CD14-positive monocyte (primary cell): ENCODE measurements at regions not wholly inside any gene's neighbourhood (a gene's known extent, or its start where the extent isn't known, plus 50 kb on each side); places are given as distances from the start of the nearest gene placed in this dataset.

Source experiments
- DNase-seq, 3 donors: peaks; one replicate each; pipeline ENCODE4 v3.0.0-alpha.2; 2011 to 2022
- H2AFZ ChIP-seq: 2 replicates; pipeline ENCODE4 v1.6.0; 2012; ENCODE audit warnings: mild to moderate bottlenecking, low read depth, low read length, inconsistent platforms; ENCODE audit not compliant: insufficient read depth, poor library complexity, severe bottlenecking
- H3K27ac ChIP-seq, 2 donors: 1 replicate in 1 of 2; 2 replicates in 1 of 2; pipeline ENCODE4 v1.5.1; 2012 to 2013; ENCODE audit warnings: low read length in 2 of 2, control low read depth in 1 of 2, inconsistent platforms in 1 of 2, low read depth in 1 of 2, mild to moderate bottlenecking in 1 of 2
- H3K27me3 ChIP-seq, 2 donors: one replicate each; pipeline versions ENCODE4 v1.6.0 to v1.6.1; 2011 to 2013; ENCODE audit warnings: low read length in 2 of 2; ENCODE audit not compliant: control insufficient read depth in 2 of 2, insufficient read depth in 2 of 2
- H3K36me3 ChIP-seq, 2 donors: replicated peaks in 1 of 2; 1 replicate in 1 of 2; 2 replicates in 1 of 2; pipeline versions ENCODE4 v1.5.1 to v1.6.1; 2012 to 2013; ENCODE audit warnings: low read length in 2 of 2, control low read depth in 1 of 2, inconsistent platforms in 1 of 2, mild to moderate bottlenecking in 1 of 2; ENCODE audit not compliant: insufficient read depth in 2 of 2, control insufficient read depth in 1 of 2
- H3K4me1 ChIP-seq, 2 donors: 1 replicate in 1 of 2; 2 replicates in 1 of 2; pipeline versions ENCODE4 v1.5.1 to v1.6.1; 2012 to 2013; ENCODE audit warnings: low read length in 2 of 2, control low read depth in 1 of 2, inconsistent platforms in 1 of 2, mild to moderate bottlenecking in 1 of 2, moderate library complexity in 1 of 2; ENCODE audit not compliant: insufficient read depth in 2 of 2, control insufficient read depth in 1 of 2
- H3K4me2 ChIP-seq: replicated peaks from 2 replicates; pipeline ENCODE3; 2012; ENCODE audit warnings: low read length, moderate library complexity, mild to moderate bottlenecking; ENCODE audit not compliant: poor library complexity, severe bottlenecking; ENCODE audit errors: extremely low read depth
- H3K4me3 ChIP-seq, 3 experiments: fragments of 200-600 bp in 1 of 3; sonication (generic) in 1 of 3; replicated peaks in 1 of 3; 1 replicate in 2 of 3; 2 replicates in 1 of 3; pipeline ENCODE4 v1.5.1; 2011 to 2013; ENCODE audit warnings: low read length in 3 of 3, mild to moderate bottlenecking in 3 of 3, control low read depth in 2 of 3, low read depth in 2 of 3, inconsistent platforms in 1 of 3, moderate library complexity in 1 of 3
- H3K79me2 ChIP-seq: 2 replicates; pipeline ENCODE4 v1.6.0; 2012; ENCODE audit warnings: mild to moderate bottlenecking, control low read depth, inconsistent platforms, low read length, moderate library complexity; ENCODE audit not compliant: insufficient read depth
- H3K9ac ChIP-seq: 2 replicates; pipeline ENCODE4 v1.6.0; 2017; ENCODE audit warnings: low read length, mild to moderate bottlenecking; ENCODE audit not compliant: insufficient read depth, poor library complexity, severe bottlenecking
- H3K9me3 ChIP-seq, 2 donors: replicated peaks in 1 of 2; 1 replicate in 1 of 2; 2 replicates in 1 of 2; pipeline versions ENCODE4 v1.5.1 to v1.6.1; 2012 to 2013; ENCODE audit warnings: low read length in 2 of 2, control low read depth in 1 of 2; ENCODE audit not compliant: control insufficient read depth in 1 of 2, insufficient read depth in 1 of 2
- H4K20me1 ChIP-seq: 2 replicates; pipeline ENCODE4 v1.6.0; 2012; ENCODE audit warnings: mild to moderate bottlenecking, low read length, control low read depth, moderate library complexity; ENCODE audit not compliant: insufficient read depth
- H3K27ac Mint-ChIP-seq, 7 donors: one replicate each; pipeline ENCODE4 v1.8.0; 2020; ENCODE audit warnings: mild to moderate bottlenecking in 7 of 7, mixed read lengths in 7 of 7, moderate library complexity in 6 of 7, inconsistent platforms in 2 of 7
- H3K27me3 Mint-ChIP-seq, 3 donors: one replicate each; pipeline ENCODE4 v1.8.0; 2021 to 2022; ENCODE audit warnings: low read depth in 3 of 3, mild to moderate bottlenecking in 3 of 3, mixed read lengths in 3 of 3, moderate library complexity in 3 of 3, inconsistent platforms in 1 of 3
- H3K36me3 Mint-ChIP-seq, 2 donors: one replicate each; pipeline ENCODE4 v1.8.0; 2020; ENCODE audit warnings: mixed read lengths in 2 of 2, inconsistent platforms in 1 of 2, mild to moderate bottlenecking in 1 of 2
- H3K4me1 Mint-ChIP-seq: one replicate; pipeline ENCODE4 v1.8.0; 2020; ENCODE audit warnings: mild to moderate bottlenecking, mixed read lengths
- H3K4me3 Mint-ChIP-seq, 2 donors: one replicate each; pipeline ENCODE4 v1.8.0; 2020; ENCODE audit warnings: mild to moderate bottlenecking in 2 of 2, mixed read lengths in 2 of 2, moderate library complexity in 1 of 2
- H3K9me3 Mint-ChIP-seq, 7 donors: one replicate each; pipeline ENCODE4 v1.8.0; 2020 to 2022; ENCODE audit warnings: mixed read lengths in 7 of 7, mild to moderate bottlenecking in 6 of 7, moderate library complexity in 6 of 7, inconsistent platforms in 2 of 7
- WGBS: methylation state at CpG from one replicate; pipeline ENCODE4 v1.1.5; 2013; ENCODE audit warnings: missing lambda C conversion rate; ENCODE audit not compliant: insufficient coverage; 5-methylcytosine and 5-hydroxymethylcytosine counted together
- intact Hi-C, 2 donors: fragments of 100-400 bp; cut with micrococcal nuclease; formaldehyde crosslinking; loops; one replicate each; pipeline versions ENCODE4 v1.15.0 to v1.15.1; 2023
- TF ChIP-seq, protein P1 (sequence below): fragments of 200-600 bp; IDR thresholded peaks from one replicate; pipeline ENCODE4 v1.8.0; 2022; ENCODE audit warnings: antibody characterized with exemption, mild to moderate bottlenecking

DNA sequence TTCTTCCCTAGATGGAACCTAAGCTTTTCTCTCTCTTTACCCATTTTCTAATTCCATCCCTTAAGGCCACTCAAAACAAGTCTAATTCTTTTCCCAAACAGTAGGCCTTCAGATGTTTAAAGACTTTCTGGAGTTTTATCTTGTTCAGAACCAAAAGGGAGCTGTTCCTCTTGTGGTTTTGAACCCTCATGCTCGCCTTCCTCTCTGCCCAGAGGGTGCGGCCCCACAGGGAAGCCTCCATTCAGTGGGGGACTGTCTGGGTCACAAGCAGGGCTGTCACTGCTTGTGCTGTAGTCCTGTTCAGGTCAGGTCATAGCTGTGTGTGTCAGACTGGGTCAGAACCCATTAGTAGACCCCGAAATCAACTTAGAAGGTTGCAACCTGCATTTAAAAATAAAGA is 56.5 kb downstream of the TET3 start:
- Mint-ChIP-seq H3K27me3 (no peaks in the 10 kb centered on the region), H3K27ac (peak overlapping the region; percentile 79 to 91 (median 87)), H3K36me3 (peaks cover 16 to 21% of the 10 kb centered on the region in 2 donors), H3K4me3 (peak overlapping the region in 1 of 2 donors; percentile 43), H3K4me1 (peaks cover 70% of the 10 kb centered on the region), H3K9me3 (no peaks in the 10 kb centered on the region)
- WGBS: 0% methylated on average over 2 of the region's 3 CpGs
- H3K4me3 ChIP-seq: peak overlapping the region in 1 of 3 experiments; percentile 8
- H3K4me2 ChIP-seq: peak overlapping the region; percentile 29
- peaks cover 60 to 63% of the 10 kb centered on the region in 2 donors for H3K4me1 ChIP-seq
- H3K27me3 ChIP-seq: no peaks in the 10 kb centered on the region
- intact Hi-C loops: no loop called here
- H3K36me3 ChIP-seq: peaks cover under 1 to 22% of the 10 kb centered on the region in 2 donors
- peaks cover 99% of the 10 kb centered on the region for H4K20me1 ChIP-seq
- peak overlapping the region; percentile 52 to 79 for H3K27ac ChIP-seq
- H3K9ac ChIP-seq: no peak overlapping the region
- TF ChIP-seq, protein P1, sequence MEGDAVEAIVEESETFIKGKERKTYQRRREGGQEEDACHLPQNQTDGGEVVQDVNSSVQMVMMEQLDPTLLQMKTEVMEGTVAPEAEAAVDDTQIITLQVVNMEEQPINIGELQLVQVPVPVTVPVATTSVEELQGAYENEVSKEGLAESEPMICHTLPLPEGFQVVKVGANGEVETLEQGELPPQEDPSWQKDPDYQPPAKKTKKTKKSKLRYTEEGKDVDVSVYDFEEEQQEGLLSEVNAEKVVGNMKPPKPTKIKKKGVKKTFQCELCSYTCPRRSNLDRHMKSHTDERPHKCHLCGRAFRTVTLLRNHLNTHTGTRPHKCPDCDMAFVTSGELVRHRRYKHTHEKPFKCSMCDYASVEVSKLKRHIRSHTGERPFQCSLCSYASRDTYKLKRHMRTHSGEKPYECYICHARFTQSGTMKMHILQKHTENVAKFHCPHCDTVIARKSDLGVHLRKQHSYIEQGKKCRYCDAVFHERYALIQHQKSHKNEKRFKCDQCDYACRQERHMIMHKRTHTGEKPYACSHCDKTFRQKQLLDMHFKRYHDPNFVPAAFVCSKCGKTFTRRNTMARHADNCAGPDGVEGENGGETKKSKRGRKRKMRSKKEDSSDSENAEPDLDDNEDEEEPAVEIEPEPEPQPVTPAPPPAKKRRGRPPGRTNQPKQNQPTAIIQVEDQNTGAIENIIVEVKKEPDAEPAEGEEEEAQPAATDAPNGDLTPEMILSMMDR: no peak
- H3K9me3 ChIP-seq: no peaks in the 10 kb centered on the region
- peak; percentile 37 to 42 (median 41) for DNase-seq
- no peak overlapping the region for H2AFZ ChIP-seq
- H3K79me2 ChIP-seq: peaks cover 98% of the 10 kb centered on the region

DNA sequence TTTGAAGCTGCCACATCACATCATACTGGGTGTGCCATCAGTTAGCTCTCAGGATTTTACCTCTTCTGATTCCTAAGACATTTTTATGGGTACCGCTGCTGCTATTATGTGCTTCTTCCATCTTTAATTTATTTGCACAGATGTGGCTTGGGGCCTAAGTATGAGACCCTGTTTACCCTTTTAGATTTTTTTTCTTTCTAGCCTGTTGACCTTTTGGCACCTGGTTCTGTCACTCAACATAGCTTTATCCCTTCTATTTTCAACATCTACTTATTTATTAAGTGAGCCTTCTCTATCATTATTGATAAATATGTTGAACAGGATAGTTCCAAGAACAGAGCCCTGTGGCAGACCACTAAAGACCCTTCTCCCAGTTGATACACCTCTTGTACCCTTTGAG is 57.0 kb downstream of the TET3 start:
- Histone ChIP-seq H2AFZ (no peak overlapping the region), H4K20me1 (peaks cover 99% of the 10 kb centered on the region), H3K27me3 (no peaks in the 10 kb centered on the region), H3K27ac (peak overlapping the region in 1 of 2 donors; percentile 79), H3K4me2 (no peak overlapping the region), H3K9me3 (no peaks in the 10 kb centered on the region), H3K9ac (no peak overlapping the region), H3K4me1 (peaks cover 55 to 58% of the 10 kb centered on the region in 2 donors), H3K36me3 (peaks cover 6 to 27% of the 10 kb centered on the region in 2 donors), H3K79me2 (peaks cover 98% of the 10 kb centered on the region), H3K4me3 (no peak overlapping the region)
- no peaks in the 10 kb centered on the region for H3K9me3 Mint-ChIP-seq
- no peak overlapping the region for H3K4me3 Mint-ChIP-seq
- peak overlapping the region; percentile 26 to 87 (median 52) for H3K27ac Mint-ChIP-seq
- WGBS: no CpG with 5 or more reads among the region's 1 CpG
- H3K27me3 Mint-ChIP-seq: no peaks in the 10 kb centered on the region
- H3K36me3 Mint-ChIP-seq: peaks cover 21 to 26% of the 10 kb centered on the region in 2 donors
- peaks cover 65% of the 10 kb centered on the region for H3K4me1 Mint-ChIP-seq
- DNase-seq: no peak
- TF ChIP-seq, protein P1: no peak
- intact Hi-C loops: no loop called here
